Left renal pelvis (tissue), 4 donors: ENCODE measurements at regions not wholly inside any gene's neighbourhood (a gene's known extent, or its start where the extent isn't known, plus 50 kb on each side); places are given as distances from the start of the nearest gene placed in this dataset.
"Not testable (repeated sequence)": the region's sequence is repeated elsewhere in the genome, so short reads cannot be mapped to it uniquely, and the experiment has no call there.

Experiments
- DNase-seq, 4 donors: peaks; one replicate each; pipeline ENCODE4 v3.0.0-alpha.2; 2013; ENCODE audit warnings: low read depth in 4 of 4, low spot score in 3 of 4

DNA sequence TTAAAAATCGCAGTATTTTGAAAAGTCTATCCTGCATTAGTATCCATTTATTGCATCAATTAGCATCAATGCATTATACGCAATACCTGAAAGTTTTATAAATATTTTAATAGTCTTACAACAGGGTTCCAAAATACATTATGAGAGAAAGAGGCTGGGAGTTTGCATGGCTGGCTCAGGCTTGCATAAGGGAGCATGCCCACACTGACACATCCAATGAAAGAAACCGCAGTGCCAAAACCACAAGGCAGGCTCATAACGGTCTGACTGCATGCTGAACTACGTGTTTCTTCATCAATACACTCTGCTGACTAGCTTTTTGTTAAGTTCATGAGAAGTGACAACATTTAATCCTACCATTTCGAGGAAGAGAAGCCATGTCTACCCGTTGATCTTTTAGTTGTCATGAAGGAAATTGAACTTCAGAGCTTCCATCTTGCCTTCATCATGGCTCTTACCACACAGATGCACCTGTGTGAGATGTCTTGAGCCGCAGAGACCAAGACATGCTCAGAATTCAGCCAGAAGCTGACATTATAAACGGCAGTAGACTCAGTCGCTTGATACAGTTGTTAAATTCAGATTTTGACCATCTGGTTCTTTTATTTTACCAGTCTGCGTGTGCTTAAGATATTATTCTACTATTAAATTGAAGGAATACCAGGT, 168.8 kb upstream of the FRG1 start:
- DNase-seq, result no peak

DNA sequence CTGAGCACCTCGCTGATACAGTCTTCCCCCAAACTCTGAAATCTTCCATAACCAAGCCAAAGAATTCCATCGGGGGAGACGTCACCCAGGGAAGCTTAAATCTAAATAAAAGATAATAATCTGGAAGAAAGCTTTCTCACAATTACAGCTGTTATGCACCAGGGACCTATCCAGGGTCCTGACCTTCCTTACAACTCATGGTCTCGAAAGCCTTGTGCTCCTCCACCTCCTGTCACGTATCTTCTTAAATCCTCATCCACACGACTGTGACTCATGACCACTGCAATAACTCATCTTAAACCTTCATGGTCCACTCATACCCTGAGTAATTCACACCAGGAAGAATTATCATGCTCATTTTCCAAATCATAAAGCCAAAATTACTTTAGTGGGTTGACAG, 166.8 kb upstream of the FRG1 start:
- no peak for DNase-seq

DNA sequence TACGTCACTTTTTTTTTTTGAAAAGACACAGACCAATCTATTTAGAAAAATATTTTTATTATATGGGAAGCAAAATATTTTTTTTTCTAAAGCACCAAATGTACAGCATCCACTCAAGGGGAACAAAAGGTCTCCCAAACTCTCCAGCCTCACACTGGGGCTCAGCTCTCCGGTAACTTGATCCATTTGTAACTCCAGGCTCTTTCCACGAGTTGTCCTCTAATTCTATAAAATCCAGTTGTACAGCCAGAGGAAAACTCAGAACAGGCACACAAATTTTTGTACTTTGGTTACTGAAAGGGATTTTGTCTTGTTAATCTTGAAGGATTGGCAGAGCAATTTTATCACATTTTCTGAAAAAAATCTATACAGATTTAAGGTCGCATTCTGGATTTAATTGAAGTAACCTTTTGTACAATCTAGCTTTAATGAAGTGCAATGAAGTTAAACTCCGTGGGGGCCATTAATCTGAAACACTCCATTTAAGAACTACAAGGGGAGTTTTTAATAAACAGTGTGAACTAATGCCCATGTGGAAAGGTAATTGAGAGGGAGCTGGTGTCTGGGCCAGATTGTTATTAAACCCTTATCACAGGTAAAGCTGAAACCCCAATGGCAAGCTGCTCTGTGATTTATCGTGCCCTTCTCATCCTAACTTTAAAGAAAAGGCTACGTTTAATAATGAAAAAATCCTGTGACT, 161.2 kb upstream of the FRG1 start:
- DNase-seq, result no peak

DNA sequence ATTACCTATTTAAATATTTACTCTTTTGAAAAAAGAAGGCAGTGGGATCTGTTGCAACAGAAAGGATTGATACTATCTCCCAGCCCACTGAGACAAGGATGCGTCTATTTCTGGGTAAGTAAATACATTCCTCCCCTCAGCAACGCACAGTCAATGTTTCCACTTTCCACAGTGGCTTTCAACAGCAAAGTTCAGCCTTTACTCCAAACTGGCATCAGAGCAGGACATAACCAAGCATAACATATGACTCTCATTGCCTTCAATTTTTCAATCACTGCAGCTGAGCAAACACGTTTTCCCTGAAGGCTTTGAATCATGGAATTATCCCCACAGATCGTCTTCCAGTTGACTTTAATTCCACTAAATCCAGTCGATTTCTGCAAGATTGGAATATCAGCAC, 160.3 kb upstream of the FRG1 start:
- no peak for DNase-seq

DNA sequence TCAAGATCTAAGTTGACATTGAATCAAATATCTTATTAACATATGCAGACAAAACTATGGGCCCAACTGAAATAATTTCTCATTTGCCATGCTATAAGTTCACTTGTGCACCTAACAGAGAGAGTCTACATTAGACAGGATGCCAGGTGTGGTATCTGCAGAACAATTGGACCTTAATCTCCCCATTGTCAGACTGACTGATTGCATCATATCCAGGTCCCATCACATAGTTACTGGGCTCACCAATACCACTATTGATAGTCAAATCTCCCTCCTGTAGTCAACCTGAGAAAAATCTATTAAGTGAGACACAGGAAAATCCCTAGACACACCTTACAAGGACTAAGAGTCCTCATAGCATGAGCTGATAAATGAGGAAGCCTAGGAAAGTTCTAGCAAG, 156.0 kb upstream of the FRG1 start:
- no peak for DNase-seq

DNA sequence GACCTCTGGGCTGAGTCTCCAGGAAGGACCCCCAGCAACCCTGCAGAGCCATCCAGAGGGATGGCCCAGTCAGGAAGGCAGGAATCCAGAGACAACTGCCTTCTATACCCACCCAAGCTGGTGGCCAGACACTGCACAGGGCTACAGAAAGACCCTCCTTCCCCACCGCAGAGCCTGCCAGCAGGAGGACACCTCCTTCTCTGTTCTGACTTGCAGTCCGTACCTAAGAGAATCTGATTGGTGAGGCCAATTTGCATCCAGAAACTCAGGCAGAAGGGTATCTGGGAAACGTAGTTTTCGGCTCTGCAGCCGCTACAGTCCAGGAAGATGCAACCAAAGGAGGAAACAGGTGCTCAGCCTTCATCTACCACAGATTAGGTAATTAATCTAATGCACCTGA, 155.4 kb upstream of the FRG1 start:
- no peak for DNase-seq

DNA sequence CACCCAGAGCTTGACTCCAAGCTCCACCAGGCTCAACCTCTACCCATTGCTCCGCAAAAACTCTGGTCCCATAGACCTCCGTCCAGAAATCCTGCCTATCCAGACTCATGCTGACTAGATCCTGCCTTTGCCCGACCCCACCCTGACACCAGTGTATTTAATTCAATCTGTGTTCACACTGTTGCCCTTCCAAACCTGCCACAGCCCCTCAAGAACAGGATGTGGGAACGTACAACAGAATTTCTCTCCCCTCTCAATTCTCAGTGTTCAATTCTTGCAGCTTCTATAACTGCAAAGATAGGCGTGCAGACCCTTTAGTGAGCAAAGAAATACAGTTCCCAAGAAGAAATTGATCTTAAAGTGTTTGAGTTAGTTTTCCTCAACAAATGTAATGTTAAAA, 154.2 kb upstream of the FRG1 start:
- DNase-seq, result no peak

DNA sequence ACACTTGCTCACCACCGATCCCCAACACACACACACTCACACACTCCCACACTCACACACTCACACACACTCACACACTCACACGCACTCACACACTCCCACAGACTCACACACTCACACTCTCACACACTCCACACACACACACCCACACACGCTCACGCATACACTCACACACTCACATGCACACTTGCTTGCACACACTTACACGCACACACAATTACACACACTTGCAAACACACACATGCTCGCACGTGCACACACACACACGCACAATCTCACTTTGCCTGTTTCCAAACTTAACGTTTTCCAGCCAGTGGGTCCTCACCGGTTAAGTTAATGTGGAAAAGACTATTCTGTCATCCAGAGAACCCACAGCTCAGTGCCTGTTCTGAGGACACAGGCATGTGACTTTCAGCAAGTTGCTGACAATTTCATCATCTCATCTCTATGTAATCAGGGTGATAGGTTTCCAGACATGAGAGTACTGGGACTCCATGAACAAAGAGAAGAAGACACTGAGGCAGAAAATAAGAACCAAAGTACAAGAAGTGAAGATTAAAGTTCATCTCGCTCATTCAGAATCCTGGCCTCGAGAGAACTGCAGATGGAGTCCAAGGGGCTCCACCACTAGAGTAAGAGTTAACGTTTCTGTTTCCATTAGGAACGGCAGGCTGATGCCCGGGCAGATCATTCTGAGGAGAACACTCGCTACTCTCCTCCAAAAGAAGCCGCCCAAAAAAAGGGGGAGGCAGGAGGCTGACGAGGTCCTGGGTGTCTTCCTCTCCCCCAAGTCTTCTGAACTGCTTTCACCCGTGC, 153.2 kb upstream of the FRG1 start:
- no peak for DNase-seq

DNA sequence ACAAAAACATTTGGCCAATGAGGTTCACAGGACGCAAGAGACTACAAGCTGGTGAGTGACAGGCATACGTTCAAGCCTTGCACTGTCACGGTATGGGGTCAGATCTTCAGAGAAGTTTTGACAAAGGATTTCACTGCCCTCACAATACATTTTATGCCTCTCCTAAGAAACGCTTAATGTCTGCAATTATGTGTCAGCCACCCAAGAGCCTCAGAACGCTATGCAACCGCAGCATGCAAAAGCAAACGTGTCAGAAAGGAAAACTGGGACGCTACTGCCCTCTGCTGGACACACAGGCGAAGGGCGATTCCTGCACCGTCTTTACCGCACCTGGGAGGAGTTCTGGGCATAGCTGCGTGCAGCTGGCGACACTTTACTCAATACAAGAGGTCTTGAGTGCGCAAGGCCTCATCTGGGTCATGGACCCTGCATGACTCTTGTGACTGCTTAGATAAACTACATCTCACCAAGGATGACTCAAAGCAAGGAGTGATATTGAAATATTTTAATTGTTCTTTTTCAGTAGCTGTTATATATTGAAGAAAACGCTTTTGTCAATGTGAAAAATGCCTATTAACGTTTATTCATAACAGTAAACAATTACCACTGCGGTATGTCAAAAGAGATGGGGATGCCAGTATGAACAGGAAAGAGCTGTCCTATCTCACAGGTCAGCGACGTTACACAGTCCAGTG, 147.6 kb upstream of the FRG1 start:
- DNase-seq, result peak; percentile 66 to 72 (median 68)

DNA sequence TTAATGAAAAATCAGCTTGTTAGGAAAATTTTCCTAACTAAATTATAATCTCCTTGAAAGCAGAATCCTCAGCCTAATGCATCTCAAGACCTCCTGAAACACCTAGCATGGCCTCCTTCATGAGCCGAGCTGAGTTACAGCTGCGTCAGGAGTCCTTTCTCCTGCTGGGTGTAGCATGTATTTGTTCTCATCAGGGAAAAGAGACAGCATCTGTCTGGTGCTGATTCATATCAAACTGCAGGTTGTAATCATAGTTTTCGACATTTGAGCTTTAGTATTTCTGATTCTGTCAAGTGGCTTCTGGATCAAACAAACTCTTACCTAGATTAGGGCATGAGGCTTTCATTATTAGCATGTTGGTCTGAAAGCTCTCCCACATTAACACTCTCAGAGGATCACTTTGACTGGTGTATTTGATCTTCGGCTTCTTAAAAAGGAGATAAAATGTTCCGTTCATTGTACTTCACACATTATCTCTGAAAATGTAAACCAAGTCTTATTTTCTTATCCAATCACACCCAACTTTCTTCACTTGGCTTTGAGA, 140.1 kb upstream of the FRG1 start:
- DNase-seq, result no peak

DNA sequence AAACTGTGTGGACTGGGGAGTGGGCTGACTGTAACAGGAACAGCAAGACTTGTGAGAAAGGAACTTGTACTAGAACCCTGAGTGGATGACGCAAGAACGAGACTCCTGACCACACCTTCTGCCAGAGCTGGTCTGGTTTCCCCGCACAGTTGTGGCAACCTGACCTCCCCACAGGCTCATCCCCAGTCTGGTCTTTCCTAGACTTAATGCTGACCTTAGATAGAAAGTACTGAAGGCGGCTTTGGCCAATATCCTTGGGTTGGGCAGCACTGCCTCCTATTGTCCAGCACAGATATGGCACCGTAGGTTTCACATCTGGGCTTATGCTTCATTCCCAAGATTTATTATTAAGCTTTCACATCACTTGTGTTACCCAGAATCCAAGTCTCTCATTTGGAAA, 137.8 kb upstream of the FRG1 start:
- no peak for DNase-seq

DNA sequence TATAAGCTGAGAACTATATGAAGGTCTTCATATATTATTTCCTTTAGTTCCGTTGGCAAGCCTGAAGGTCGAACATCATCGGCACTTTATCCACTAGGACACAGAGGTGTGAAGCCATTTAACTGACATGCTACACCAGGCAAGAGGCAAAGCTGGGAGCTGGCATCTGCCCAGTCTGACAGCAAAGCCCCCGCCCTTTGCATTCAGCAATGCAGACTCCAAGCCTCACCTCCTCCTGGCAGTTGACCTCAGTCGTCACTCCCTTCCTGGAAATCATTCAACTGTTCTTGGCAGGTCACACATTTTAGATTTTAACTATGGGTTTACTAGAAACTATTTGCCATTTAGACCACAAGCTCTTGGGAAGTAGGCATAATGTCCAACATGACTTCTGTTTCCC, 135.8 kb upstream of the FRG1 start:
- DNase-seq, result peak in 2 of 4 donors; percentile 14 to 25

DNA sequence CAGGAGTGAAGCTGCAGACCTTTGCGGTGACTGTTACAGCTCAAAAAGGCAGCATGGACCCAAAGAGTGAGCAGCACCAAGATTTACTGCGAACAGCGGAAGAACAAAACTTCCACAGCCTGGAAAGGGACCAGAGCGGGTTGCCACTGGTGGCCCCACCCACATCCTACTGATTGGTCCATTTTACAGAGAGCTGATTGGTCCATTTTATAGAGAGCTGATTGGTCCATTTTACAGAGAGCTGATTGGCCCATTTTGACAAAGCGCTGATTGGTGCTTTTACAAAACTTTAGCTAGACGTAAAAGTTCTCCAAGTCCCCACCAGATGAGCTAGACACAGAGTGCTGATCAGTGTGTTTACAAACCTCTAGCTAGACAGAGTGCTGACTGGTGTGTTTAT, 134.2 kb upstream of the FRG1 start:
- no peak for DNase-seq

DNA sequence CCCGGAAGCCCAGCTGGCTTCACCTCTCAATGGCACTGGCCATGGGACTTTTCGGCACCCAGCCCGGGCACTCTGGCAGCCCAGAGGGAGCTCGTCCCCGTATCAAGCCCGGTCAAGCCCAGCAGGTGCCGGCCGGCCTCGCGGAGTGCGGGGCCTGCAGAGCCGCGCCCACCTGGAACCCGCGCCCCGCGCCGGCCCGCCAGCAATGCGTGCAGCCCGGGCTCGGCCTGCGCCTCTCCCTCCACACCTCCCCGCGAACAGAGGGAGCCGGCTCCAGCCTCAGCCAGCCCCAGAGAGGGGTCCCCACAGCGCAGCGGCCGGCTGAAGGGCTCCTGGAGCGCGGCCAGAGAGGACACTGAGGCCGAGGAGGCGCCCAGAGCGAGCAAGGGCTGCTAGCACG, 133.6 kb upstream of the FRG1 start:
- no peak for DNase-seq

DNA sequence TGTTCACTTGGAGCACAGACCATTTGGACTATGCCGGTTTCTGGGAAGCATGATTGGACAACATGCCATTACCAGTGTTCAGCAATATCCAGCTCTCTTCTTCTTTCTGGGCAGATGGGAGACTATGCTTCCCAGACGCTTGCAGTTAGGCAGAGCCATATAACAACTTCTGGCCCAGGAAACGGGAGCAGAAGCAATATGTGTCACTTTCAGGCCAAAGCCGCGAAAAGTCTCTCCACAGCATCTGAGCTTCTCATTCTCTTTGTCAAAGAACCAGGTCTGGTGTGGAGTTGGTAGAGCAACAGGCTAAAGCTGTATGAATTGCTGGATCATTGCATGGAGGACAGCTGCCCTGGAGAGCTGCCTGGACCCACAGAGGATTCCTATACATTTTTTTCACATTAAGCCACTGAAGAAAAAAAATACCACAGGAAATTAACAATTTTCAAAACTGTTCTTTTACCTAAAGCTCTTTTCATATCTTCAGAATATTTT, 131.4 kb upstream of the FRG1 start:
- no peak for DNase-seq

DNA sequence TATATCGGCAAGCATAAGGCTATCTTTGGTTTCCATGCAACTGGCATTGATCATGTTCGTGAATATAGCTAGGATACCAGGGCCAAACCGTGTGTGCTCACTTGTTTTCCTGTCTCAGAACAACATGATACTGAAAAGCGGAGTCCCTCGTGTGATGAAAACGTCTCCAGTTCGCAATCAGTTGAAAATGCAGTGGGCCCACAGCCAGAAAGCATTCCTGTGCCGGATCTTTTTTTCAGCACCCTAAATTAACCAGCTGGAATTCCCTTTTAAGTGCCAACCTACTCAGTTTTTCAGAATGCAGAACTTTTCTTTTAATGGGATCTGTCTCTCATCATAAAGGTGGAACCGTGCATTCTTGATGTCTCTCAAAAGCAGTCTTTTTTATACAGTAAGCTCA, 130.8 kb upstream of the FRG1 start:
- no peak for DNase-seq

DNA sequence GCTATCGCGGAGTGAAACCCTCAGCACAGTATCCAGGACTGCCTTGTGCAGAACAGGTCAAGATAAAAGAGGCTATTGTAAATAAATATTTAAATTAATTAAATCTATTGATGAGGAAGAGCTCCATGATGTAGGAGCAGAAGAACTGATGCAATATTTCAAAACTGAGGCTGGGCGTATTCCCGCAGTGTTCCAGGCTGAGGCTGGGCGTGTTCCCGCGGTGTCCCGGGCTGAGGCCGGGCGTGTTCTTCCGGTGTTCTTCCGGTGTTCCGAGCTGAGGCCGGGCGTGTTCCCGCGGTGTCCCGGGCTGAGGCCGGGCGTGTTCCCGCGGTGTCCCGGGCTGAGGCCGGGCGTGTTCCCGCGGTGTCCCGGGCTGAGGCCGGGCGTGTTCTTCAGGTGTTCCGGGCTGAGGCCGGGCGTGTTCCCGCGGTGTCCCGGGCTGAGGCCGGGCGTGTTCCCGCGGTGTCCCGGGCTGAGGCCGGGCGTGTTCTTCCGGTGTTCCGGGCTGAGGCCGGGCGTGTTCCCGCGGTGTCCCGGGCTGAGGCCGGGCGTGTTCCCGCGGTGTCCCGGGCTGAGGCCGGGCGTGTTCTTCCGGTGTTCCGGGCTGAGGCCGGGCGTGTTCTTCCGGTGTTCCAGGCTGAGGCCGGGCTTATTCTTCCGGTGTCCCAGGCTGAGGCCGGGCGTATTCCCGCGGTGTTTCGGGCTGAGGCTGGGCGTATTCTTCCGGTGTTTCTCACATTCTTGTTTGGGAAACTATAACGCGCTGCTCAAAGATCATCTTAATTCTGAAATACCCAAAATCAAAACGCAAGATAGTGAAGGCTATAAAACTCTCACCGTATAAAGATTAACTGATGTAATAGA, 130.1 kb upstream of the FRG1 start:
- not testable (repeated sequence) for DNase-seq

DNA sequence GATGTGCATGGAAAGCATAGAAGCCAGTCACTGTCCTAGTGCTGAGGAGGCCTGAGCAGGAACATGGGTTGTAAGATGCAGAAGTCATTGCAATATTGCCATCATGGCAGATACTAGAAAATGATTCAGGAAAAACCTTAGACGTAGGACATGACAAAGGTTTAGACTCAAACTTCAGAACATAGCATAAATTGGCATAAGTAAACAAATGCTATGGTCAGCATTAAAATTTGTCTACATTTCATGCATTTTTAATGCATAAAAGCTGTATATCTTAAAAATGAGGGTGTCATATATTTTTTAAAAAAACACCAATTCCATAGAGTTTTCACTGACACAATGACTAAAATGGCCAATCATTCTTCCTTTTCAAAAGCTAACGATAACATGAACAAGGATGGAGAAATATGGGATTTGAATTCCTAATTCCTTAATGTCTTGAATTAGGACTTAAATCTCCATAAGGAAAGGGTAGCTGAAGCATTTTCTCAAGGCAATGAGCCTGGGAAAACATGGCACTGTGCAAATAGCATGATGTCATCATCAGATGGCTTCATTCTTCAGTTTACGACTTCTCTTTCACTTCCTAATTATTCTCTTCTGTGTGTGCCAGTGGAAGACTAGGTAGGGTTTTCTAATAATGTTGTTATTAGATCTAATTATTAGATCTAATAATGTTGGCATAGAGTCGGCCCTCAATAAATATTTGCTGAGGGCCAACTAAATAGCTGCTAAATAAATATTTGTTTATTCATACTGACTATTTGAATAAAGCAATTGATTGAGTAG, 125.1 kb upstream of the FRG1 start:
- no peak for DNase-seq

DNA sequence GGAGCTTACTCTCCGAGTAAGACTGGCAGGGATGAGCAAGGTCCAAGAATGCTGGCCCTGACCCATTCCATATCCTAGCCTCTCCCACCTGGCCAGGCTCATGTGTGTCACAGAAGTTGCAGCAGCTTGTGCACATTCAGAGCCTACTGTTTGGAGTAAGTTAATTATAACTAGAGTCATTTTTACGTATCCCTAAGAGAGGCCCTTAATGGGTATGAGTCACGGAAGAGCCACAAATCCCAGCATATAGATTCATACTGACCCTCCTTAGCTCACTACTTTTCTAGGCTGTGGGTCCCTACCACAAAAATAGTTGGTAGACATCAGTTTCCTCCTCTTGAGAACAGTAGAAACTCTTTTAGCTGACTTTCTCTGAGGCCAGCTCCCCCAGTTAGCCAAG, 118.3 kb upstream of the FRG1 start:
- no peak for DNase-seq
